Caco-2 (cell line): ENCODE measurements at regions not wholly inside any gene's neighbourhood (a gene's known extent, or its start where the extent isn't known, plus 50 kb on each side); places are given as distances from the start of the nearest gene placed in this dataset.

Experiments used
- BruUV-seq: library from RNA; stranded (reverse); fragments of 400-500 nt; replicated peaks from 2 replicates; lab custom pipeline; 2021; lab: Mats Ljungman, UMichigan
- CTCF ChIA-PET: fragments of 300-600 bp; sonication (Branson Sonifier 250); formaldehyde crosslinking; loops from one replicate; lab custom pipeline; 2022; ENCODE audit warnings: antibody characterized with exemption; lab: Charles Lee
- POLR2A ChIA-PET: fragments of 300-600 bp; sonication (Branson Sonifier 250); formaldehyde crosslinking; loops from one replicate; lab custom pipeline; 2022; ENCODE audit warnings: antibody characterized with exemption; lab: Charles Lee
- DNase-seq, 2 experiments: peaks; one replicate each; pipeline versions ENCODE4 v3.0.0 to v3.0.0-alpha.2; 2020 to 2022
- H3K27me3 ChIP-seq: replicated peaks from 2 replicates; pipeline ENCODE4 v1.6.0; 2011; ENCODE audit warnings: low read length; ENCODE audit not compliant: control insufficient read depth, insufficient read depth
- H3K36me3 ChIP-seq: 2 replicates; pipeline ENCODE4 v1.5.1; 2011; ENCODE audit warnings: low read length; ENCODE audit not compliant: control insufficient read depth, insufficient read depth
- H3K4me1 ChIP-seq: fragments of 250-450 bp; sonication (Bioruptor Pico); 2 replicates; pipeline ENCODE4 v1.5.1; 2020; ENCODE audit warnings: mild to moderate bottlenecking
- H3K4me3 ChIP-seq: 2 replicates; pipeline ENCODE4 v1.5.1; 2011; ENCODE audit warnings: low read depth, mild to moderate bottlenecking, control low read depth, low read length
- H3K9me3 ChIP-seq: fragments of 250-450 bp; sonication (Bioruptor Pico); 2 replicates; pipeline ENCODE4 v1.5.1; 2020; ENCODE audit warnings: mild to moderate bottlenecking, moderate library complexity
- H3K27ac Mint-ChIP-seq: one replicate; pipeline ENCODE4 v1.8.0; 2022; ENCODE audit warnings: mixed read lengths; ENCODE audit not compliant: unreplicated experiment
- H3K27me3 Mint-ChIP-seq: one replicate; pipeline ENCODE4 v1.8.0; 2022; ENCODE audit warnings: mixed read lengths; ENCODE audit not compliant: insufficient read depth, unreplicated experiment
- H3K36me3 Mint-ChIP-seq: one replicate; pipeline ENCODE4 v1.8.0; 2022; ENCODE audit warnings: mild to moderate bottlenecking, mixed read lengths; ENCODE audit not compliant: insufficient read depth, unreplicated experiment
- H3K4me1 Mint-ChIP-seq: one replicate; pipeline ENCODE4 v1.8.0; 2022; ENCODE audit warnings: low read depth, mixed read lengths; ENCODE audit not compliant: unreplicated experiment
- H3K4me3 Mint-ChIP-seq: one replicate; pipeline ENCODE4 v1.8.0; 2022; ENCODE audit warnings: mild to moderate bottlenecking, moderate library complexity, mixed read lengths; ENCODE audit not compliant: unreplicated experiment
- H3K9me3 Mint-ChIP-seq: one replicate; pipeline ENCODE4 v1.8.0; 2022; ENCODE audit warnings: mixed read lengths; ENCODE audit not compliant: unreplicated experiment
- intact Hi-C: fragments of 100-400 bp; cut with micrococcal nuclease; formaldehyde crosslinking; loops from one replicate; pipeline ENCODE4 v1.10.0; 2022; ENCODE audit not compliant: unreplicated experiment
- TF ChIP-seq, protein P1 (sequence below), 2 experiments: fragments of 200-600 bp in 1 of 2; IDR thresholded peaks; 1 replicate in 1 of 2; 2 replicates in 1 of 2; pipeline versions ENCODE4 v1.5.1 to v1.8.0; 2011 to 2022; ENCODE audit warnings: antibody characterized with exemption in 1 of 2, control low read depth in 1 of 2, inconsistent platforms in 1 of 2, low read depth in 1 of 2, low read length in 1 of 2, mild to moderate bottlenecking in 1 of 2, moderate library complexity in 1 of 2; ENCODE audit not compliant: insufficient read depth in 1 of 2, severe bottlenecking in 1 of 2, unreplicated experiment in 1 of 2

DNA sequence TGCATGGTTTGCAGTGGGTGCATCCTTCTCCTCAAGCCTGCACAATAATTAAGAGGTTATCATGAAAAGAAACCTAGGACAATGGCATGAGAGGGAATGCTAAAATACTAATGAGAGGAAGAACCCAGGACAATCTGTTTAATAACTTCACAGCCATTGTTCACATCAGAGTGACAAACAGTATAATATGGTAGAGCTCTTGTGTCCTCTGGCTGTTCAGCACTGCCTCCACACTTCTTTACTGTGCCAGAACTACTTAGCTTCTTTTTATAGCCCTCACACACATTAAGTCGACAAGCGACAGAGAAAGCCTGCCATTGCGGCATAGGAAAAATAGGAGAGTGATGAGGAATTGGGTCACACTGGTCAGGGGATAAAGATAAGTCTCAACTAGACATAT lies 65.0 kb upstream of the MEIS2 start:
- CTCF ChIA-PET, result no interaction called here

DNA sequence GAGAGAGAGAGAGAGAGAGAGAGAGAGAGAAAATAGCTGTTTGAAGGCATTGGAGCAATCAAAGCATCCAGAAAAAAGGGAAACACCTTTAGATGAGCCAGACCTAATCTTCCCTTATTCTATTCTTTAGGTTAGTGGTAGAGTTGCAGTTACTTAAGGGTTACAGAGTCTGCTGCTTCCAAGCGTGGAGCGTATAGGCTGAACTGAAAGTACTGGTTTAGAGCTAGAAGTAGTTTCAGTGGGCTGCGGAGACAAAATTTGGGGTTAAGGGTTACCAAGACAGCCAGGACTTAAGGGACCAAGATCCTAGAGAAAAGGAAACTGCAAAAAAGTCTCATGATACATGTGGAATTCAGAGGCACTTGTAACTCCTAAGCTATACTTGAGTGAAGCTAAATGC lies 66.1 kb upstream of the MEIS2 start:
- Mint-ChIP-seq H3K9me3 (no peaks in the 10 kb centered on the region), H3K4me1 (no peaks in the 10 kb centered on the region), H3K36me3 (no peaks in the 10 kb centered on the region), H3K27me3 (peaks cover 4% of the 10 kb centered on the region), H3K27ac (no peak overlapping the region), H3K4me3 (no peak overlapping the region)
- no peak for DNase-seq
- no peaks in the 10 kb centered on the region; the same call in 1 of the 2 replicates for H3K27me3 ChIP-seq
- H3K36me3 ChIP-seq, result no peaks in the 10 kb centered on the region
- no TSS peak for BruUV-seq
- ChIA-PET CTCF (no interaction called here), POLR2A (no interaction called here)
- H3K4me3 ChIP-seq, result no peak overlapping the region
- intact Hi-C loops, result no loop called here
- no peaks in the 10 kb centered on the region for H3K4me1 ChIP-seq
- TF ChIP-seq, protein P1, sequence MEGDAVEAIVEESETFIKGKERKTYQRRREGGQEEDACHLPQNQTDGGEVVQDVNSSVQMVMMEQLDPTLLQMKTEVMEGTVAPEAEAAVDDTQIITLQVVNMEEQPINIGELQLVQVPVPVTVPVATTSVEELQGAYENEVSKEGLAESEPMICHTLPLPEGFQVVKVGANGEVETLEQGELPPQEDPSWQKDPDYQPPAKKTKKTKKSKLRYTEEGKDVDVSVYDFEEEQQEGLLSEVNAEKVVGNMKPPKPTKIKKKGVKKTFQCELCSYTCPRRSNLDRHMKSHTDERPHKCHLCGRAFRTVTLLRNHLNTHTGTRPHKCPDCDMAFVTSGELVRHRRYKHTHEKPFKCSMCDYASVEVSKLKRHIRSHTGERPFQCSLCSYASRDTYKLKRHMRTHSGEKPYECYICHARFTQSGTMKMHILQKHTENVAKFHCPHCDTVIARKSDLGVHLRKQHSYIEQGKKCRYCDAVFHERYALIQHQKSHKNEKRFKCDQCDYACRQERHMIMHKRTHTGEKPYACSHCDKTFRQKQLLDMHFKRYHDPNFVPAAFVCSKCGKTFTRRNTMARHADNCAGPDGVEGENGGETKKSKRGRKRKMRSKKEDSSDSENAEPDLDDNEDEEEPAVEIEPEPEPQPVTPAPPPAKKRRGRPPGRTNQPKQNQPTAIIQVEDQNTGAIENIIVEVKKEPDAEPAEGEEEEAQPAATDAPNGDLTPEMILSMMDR (IDR thresholded peaks at IDR 0.05; ENCODE audit: insufficient read depth in 1 of 2, low read depth in 1 of 2, low read length in 1 of 2, severe bottlenecking in 1 of 2, unreplicated experiment in 1 of 2), result no peak
- H3K9me3 ChIP-seq, result no peaks in the 10 kb centered on the region

More for the DNA sequence above, 65.0 kb upstream of the MEIS2 start:
- H3K9me3 Mint-ChIP-seq, result no peaks in the 10 kb centered on the region
- intact Hi-C loops, result no loop called here
- Histone ChIP-seq H3K36me3 (no peaks in the 10 kb centered on the region), H3K27me3 (no peaks in the 10 kb centered on the region; the same call in 1 of the 2 replicates), H3K9me3 (no peaks in the 10 kb centered on the region), H3K4me1 (no peaks in the 10 kb centered on the region), H3K4me3 (no peak overlapping the region)
- no TSS peak for BruUV-seq
- no peaks in the 10 kb centered on the region for H3K4me1 Mint-ChIP-seq
- TF ChIP-seq, protein P1 (IDR thresholded peaks at IDR 0.05; ENCODE audit: insufficient read depth in 1 of 2, low read depth in 1 of 2, low read length in 1 of 2, severe bottlenecking in 1 of 2, unreplicated experiment in 1 of 2), result no peak
- H3K27me3 Mint-ChIP-seq, result peaks cover 4% of the 10 kb centered on the region
- H3K27ac Mint-ChIP-seq, result no peak overlapping the region
- POLR2A ChIA-PET, result no interaction called here
- no peak for DNase-seq
- H3K4me3 Mint-ChIP-seq, result no peak overlapping the region
- H3K36me3 Mint-ChIP-seq, result no peaks in the 10 kb centered on the region

DNA sequence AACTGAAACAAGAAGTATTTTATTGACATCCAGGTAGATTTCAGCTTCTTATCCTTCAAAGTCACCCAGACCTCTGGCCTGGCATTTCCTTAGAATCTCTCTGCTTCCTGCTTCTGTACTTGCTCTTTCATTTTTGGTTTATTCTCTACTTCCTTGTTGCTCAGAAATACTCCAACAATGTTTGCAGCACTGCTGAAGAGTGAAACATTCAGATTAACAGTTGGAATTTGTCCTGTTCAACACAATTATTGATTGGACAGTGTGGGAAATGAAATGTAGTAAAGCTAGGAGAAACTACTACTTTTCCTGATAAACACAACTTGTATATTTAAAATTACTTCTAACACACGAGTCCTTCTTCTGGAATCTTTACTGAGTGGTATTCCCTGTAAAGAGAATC lies 81.0 kb upstream of the MEIS2 start:
- TF ChIP-seq, protein P1 (IDR thresholded peaks at IDR 0.05; ENCODE audit: insufficient read depth in 1 of 2, low read depth in 1 of 2, low read length in 1 of 2, severe bottlenecking in 1 of 2, unreplicated experiment in 1 of 2), result no peak
- H3K4me1 ChIP-seq, result no peaks in the 10 kb centered on the region
- no peaks in the 10 kb centered on the region for H3K36me3 Mint-ChIP-seq
- H3K27me3 ChIP-seq, result no peaks in the 10 kb centered on the region
- peaks cover 19% of the 10 kb centered on the region for H3K9me3 Mint-ChIP-seq
- intact Hi-C loops, result no loop called here
- DNase-seq, result no peak
- ChIA-PET POLR2A (no interaction called here), CTCF (no interaction called here)
- H3K4me1 Mint-ChIP-seq, result no peaks in the 10 kb centered on the region
- no peak overlapping the region for H3K4me3 Mint-ChIP-seq
- peaks cover 6% of the 10 kb centered on the region; the same call in 1 of the 2 replicates for H3K9me3 ChIP-seq
- H3K4me3 ChIP-seq, result no peak overlapping the region
- BruUV-seq, result no TSS peak
- H3K36me3 ChIP-seq, result no peaks in the 10 kb centered on the region
- H3K27ac Mint-ChIP-seq, result no peak overlapping the region
- H3K27me3 Mint-ChIP-seq, result peaks cover 5% of the 10 kb centered on the region
